ENCODE measurements at regions not wholly inside any gene's neighbourhood (a gene's known extent, or its start where the extent isn't known, plus 50 kb on each side); places are given as distances from the start of the nearest gene placed in this dataset.
"Not testable (repeated sequence)": the region's sequence is repeated elsewhere in the genome, so short reads cannot be mapped to it uniquely, and the experiment has no call there.

- DNase-seq = no peak
Measured at GRCh38 chr1:185468626-185469025, 151.6 kb upstream of the IVNS1ABP start.

- no peak for DNase-seq
Measured at GRCh38 chr1:185467122-185467521, 150.1 kb upstream of the IVNS1ABP start.

- no peak for DNase-seq
Measured at GRCh38 chr1:185464777-185465176, 147.7 kb upstream of the IVNS1ABP start.

GRCh38 chr1:185463433-185463832 is 146.4 kb upstream of the IVNS1ABP start:
- no peak for DNase-seq

- no peak for DNase-seq
Measured at GRCh38 chr1:185463011-185463410, 146.0 kb upstream of the IVNS1ABP start.

- DNase-seq = not testable (repeated sequence)
Measured at GRCh38 chr1:185460723-185461122, 143.7 kb upstream of the IVNS1ABP start.

DNA sequence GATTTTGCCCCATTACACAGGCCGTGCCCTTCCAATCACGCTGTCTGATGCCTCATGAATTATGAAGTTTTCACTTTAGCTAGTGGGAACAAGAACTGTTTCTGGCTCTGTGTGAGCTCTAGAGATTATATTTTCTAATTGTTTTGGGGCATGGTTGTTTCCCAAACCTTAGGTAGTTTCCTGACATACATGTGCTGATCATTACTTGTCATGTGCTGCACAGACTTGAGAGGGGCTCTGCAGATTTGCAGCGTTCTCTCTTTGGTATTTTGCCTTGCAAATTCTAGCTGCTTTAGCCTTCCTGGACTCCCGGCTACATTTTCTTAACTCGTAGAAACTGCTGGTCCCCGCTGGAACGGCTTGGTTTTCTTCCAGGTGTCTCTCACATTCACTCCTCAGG is 142.1 kb upstream of the IVNS1ABP start:
- DNase-seq = no peak

DNA sequence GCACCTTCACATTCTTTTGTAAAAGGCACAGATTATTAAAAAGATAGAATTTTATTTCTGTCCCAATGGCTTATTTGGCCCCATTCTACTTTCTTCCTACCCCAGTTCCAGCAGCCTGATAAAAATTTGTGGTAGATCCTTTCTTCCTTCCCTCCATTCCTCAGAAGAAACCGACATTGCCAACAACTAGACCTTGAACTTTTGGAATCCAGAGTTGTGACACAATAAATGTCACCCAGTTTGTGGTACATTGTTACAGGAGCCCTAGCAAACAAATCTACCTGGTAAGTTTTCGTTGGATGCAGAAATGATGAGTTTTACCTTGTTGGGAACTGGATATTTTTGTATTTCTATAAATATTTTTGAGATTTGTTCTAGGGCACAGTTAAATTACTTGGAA is 141.6 kb upstream of the IVNS1ABP start:
- DNase-seq = no peak

DNA sequence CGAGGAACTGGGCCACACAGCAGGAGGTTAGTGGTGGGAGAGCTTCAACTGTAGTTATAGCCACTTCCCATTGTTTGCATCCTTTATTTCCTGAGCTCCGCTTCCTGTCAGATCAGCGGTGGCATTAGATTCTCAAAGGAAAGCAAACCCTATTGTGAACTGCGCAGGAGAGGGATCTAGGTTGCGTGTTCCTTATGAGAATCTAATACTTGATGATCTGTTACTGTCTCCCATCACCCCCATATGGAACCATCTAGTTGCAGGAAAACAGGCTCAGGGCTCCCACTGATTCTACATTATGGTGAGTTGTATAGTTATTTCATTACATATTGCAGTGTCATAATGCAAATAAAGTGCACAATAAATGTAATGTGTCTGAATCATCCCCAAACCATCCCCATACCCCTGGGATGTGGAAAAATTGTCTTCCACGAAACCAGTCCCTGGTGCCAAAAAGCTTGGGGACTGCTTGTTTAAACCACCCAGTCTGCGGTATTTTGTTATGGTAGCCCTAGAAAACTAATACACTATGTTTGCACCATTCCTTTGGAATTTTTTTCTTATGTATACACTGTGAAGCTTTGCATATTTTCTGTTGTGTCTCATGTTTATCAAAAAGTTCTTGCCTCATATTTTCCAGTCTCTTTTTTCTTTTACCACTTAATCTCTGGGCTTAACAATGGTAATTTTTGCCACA is 136.6 kb upstream of the IVNS1ABP start:
- DNase-seq = peak; percentile 52

- DNase-seq = no peak
Measured at GRCh38 chr1:185450917-185451316, 133.9 kb upstream of the IVNS1ABP start.

- DNase-seq = no peak
Measured at GRCh38 chr1:185450060-185450788, 133.2 kb upstream of the IVNS1ABP start.

DNA sequence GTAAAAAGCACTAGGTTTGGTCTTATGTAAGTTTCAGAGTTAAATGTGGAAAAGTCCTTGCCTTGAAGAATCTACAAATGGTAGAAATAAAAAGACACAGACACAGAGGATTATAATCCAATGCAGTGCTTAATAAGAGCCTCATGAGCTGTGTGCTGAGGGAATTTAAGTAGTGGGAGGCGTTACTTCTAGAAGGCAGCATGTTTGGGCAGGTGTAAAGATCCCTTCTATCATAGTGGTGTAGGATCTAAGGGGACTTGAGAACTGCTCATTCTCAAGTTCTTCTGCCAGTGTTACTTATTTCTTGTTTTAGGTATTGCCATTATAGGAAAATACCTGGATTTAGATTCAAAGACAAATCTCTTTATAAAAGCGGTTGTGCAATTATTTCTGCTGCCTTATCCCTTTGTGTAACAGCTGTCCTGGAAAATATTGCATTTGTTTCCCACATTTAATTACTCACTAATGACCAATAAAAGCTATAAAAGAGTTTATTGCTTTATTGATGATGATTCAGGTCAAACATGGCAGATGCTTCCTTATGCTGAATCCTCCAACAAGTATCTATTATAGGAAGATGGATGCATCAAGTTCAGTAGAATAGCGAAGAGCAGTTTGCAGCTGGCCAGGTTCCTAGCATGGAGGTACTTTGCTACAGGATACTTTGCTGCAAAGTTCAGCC is 132.5 kb upstream of the IVNS1ABP start:
- no peak for DNase-seq

DNA sequence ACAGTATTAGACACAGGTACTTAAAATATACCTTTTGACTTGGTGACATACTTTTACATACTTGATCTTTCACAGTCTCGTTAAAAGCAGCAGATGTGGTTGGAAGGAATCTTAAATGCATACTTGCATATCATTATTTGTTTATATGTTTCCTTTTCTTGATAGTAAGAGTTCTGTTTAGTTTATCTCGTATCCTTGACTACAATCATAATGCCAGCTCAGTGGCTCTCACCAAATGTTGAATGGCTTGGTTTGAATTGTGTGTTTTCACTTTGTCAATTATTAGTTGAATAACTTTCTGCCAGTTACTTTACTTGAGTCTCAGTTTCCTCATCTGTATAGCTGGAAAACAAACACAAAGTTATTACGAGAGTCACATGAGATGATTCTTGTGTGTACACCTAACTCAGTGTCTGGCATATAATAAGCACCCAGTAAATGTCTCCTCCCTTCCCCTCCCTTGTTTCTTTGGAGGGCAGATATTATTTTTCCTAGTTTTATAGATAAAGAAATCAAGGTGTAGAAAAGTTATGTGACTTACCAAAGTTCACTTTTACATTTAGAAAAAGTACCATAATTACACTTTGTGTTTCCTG is 131.6 kb upstream of the IVNS1ABP start:
- DNase-seq = no peak

GRCh38 chr1:185446131-185446530 is 129.1 kb upstream of the IVNS1ABP start:
- DNase-seq = no peak

DNA sequence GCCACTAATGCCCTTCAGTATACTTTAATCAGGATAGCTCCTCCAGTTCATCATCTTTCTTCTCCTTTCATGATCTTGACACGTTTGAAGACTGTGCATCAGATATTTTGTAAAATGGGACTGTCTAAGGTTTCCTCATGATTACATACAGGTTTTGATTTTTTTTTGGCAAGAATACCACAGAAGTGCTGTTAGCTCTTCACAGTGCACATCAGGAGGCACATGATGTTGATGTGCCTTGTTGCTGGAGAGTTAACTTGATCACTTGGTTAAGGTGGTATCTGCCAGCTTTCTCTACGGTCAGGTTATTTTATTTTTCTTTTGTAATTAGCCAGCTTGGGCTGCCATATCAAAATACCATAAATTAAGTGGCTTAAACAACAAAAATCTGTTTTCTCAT is 128.6 kb upstream of the IVNS1ABP start:
- no peak for DNase-seq

DNA sequence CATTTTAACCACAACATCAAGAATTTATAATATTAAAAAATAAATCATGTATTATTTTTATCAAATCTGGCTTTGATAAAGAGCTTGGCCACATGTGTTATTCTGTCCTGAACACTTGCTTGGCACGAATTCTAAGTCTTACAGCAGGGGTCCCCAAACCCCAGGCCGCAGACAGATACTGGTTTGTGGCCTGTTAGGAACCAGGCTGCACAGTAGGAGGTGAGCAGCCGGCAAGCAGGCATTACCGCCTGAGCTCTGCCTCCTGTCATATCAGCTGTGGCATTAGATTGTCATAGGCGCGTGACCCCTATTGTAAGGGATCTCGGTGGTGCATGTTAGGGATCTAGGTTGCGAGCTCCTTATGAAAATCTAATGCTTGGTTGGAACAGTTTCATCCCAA is 127.6 kb upstream of the IVNS1ABP start:
- DNase-seq = no peak

DNA sequence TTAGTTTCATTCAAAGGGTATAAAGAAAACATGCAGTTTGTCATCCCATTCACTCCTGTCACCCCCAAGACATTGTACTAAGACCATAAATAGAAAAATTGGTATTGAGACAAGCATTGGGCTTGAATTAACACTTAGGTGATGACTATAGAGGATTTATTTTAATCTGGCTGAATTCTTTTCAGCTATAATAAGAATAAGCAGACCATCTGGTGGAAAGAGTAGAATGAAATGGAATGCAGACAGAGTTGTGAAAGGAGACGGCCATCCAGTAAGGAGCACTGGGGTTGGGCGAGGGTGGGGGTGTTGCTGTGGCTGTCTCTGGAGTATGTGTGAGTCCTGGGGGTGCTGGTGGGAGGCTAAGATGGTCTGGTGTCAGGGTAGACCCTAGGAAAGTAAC is 125.0 kb upstream of the IVNS1ABP start:
- DNase-seq = peak; percentile 41

DNA sequence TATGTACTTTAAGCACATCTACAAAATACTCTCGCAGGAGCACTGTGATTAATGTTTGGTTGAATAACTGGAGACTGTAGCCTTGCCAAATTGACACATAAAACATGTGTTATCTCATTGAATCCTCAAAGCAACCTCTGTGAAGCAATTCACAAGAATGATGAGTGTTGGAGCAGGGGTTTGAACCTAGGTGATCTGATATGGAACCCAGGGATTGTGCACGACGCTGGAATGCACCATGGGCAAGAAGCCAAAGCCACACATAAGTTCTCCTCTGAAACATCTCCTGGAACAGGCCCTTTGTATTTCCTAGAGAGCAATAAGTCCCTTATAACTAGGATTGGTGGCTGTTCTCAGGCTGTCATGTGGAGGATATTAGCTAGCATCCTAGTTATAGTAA is 124.6 kb upstream of the IVNS1ABP start:
- no peak for DNase-seq

- DNase-seq = no peak
Measured at GRCh38 chr1:185440877-185441276, 123.8 kb upstream of the IVNS1ABP start.

DNA sequence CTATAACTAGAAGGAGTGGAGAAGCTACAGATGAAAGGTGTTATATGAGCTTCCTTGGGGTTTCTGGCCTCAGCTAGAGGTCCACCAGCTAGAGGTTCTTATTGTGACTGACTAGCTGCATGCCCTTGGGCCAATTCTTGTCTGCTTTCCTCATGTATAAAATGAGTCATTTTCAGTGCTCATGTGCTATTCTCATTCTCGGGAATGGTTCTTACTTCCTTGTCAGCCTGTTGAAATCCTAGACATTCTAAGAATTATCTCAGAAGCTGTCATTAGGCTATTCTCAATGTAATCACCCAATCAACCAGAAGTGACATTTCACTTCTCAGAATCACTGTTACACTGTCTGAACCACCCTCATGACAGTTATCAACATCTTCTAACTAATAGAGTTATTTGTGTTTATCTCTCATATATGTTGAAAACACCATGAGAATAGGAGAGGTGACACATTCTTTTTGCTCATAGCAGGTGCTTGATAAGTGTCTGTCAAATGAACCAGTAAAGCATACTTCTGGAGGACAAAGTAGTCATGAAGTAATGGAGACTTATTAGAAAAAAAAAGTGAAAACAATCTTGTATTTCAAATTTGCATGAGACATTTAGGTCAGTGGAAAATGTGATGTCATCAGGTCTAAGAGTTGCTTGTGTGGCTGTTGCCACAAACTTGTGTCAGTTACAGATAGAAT is 122.8 kb upstream of the IVNS1ABP start:
- DNase-seq = no peak

GRCh38 chr1:185438936-185439335 is 121.9 kb upstream of the IVNS1ABP start:
- no peak for DNase-seq

GRCh38 chr1:185435696-185436379 is 118.8 kb upstream of the IVNS1ABP start:
- no peak for DNase-seq

All from skin of body (tissue), 1 donor.